ENCODE measurements at regions not wholly inside any gene's neighbourhood (a gene's known extent, or its start where the extent isn't known, plus 50 kb on each side); places are given as distances from the start of the nearest gene placed in this dataset.
"Not testable (repeated sequence)": the region's sequence is repeated elsewhere in the genome, so short reads cannot be mapped to it uniquely, and the experiment has no call there.

GRCh38 chr6:50381099-50381415 lies 331.3 kb upstream of the DEFB112 start:
- Histone ChIP-seq H3K4me3 (ENCODE audit: low read depth, low read length) (no peak overlapping the region), H4K8ac (ENCODE audit: low read depth, low read length) (no peak overlapping the region), H3K9me3 (ENCODE audit: insufficient read depth, low read depth, low read length) (no peaks in the 10 kb centered on the region), H2BK12ac (ENCODE audit: low read length) (no peak overlapping the region), H3K4me1 (ENCODE audit: control insufficient read depth in 1 of 2, insufficient read depth in 2 of 2, low read length in 2 of 2) (no peaks in the 10 kb centered on the region), H3K27ac (ENCODE audit: low read depth, low read length) (no peak overlapping the region), H4K91ac (ENCODE audit: low read depth, low read length) (no peak overlapping the region), H2BK120ac (ENCODE audit: insufficient read depth, low read length, poor library complexity) (no peak overlapping the region), H3K14ac (ENCODE audit: low read length) (no peak overlapping the region), H3K23ac (ENCODE audit: low read length) (no peak overlapping the region), H3K4me2 (ENCODE audit: low read length) (no peak overlapping the region), H3K27me3 (ENCODE audit: insufficient read depth, low read length) (no peaks in the 10 kb centered on the region), H2AK5ac (ENCODE audit: low read length) (no peak overlapping the region), H4K12ac (ENCODE audit: low read depth, low read length) (no peak overlapping the region), H2BK5ac (ENCODE audit: low read depth, low read length, poor library complexity) (no peak overlapping the region), H3K18ac (ENCODE audit: low read length) (no peak overlapping the region), H3K79me2 (ENCODE audit: control insufficient read depth, insufficient read depth, low read length, poor library complexity) (no peaks in the 10 kb centered on the region), H3K4ac (ENCODE audit: low read depth, low read length) (no peak overlapping the region), H2AFZ (ENCODE audit: insufficient read depth, low read length, poor library complexity) (no peak overlapping the region), H3K36me3 (ENCODE audit: control insufficient read depth in 1 of 2, insufficient read depth in 2 of 2, low read length in 2 of 2) (no peaks in the 10 kb centered on the region), H3K79me1 (ENCODE audit: low read length) (no peaks in the 10 kb centered on the region), H3K9ac (ENCODE audit: low read length) (no peak overlapping the region)
- no CpG with 5 or more reads among the region's 2 CpGs for WGBS (ENCODE audit: extremely low coverage, insufficient coverage, insufficient read length)
- no peak for DNase-seq

DNA sequence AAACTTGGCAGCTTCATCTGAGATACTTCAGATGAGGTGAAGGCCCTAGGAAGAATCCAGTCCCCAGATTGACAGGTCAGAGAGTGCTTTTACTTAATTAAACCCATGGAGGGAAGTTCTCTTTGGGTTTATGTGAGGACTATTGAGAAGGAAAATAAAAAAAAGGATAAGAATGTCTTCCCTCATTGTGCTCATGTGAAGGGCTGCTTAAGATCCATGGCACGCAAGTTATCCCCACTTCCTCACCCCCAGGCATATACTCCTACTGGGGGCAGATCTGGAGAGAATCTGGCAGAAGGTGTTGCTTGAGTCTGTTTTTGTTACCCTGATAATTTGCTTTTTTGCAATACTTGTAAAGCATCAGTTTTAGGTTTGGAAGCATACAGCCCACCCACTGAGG lies 322.9 kb upstream of the TFAP2D start:
- Histone ChIP-seq H3K9ac (ENCODE audit: low read length) (no peak overlapping the region), H3K79me1 (ENCODE audit: low read length) (no peaks in the 10 kb centered on the region), H3K18ac (ENCODE audit: low read length) (no peak overlapping the region)

DNA sequence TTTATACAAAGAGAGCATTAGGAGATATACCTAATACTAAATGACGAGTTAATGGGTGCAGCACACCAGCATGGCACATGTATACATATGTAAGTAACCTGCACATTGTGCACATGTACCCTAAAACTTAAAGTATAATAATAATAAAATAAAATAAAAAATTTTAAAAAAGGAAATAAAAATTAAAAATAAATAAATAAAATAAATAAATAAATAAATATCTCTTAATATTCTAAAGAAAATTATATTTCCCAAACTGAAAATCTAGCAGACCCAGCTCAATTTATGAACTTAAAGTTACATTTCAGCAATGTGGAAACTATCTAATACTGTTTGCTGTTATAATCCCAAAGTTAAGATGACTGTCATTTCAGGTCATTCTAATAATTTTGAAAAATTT lies 319.2 kb upstream of the TFAP2D start:
- no CpG with 5 or more reads among the region's 1 CpG for WGBS (ENCODE audit: extremely low coverage, insufficient coverage, insufficient read length)
- H2BK5ac ChIP-seq (ENCODE audit: low read depth, low read length, poor library complexity); H2BK120ac ChIP-seq (ENCODE audit: insufficient read depth, low read length, poor library complexity); H3K27ac ChIP-seq (ENCODE audit: low read depth, low read length); H2AK5ac ChIP-seq (ENCODE audit: low read length); H3K4me2 ChIP-seq (ENCODE audit: low read length); H3K23ac ChIP-seq (ENCODE audit: low read length); H2AFZ ChIP-seq (ENCODE audit: insufficient read depth, low read length, poor library complexity); H3K4ac ChIP-seq (ENCODE audit: low read depth, low read length); H4K91ac ChIP-seq (ENCODE audit: low read depth, low read length); H3K9me3 ChIP-seq (ENCODE audit: insufficient read depth, low read depth, low read length); H3K27me3 ChIP-seq (ENCODE audit: insufficient read depth, low read length); H3K14ac ChIP-seq (ENCODE audit: low read length); H4K8ac ChIP-seq (ENCODE audit: low read depth, low read length); H3K4me3 ChIP-seq (ENCODE audit: low read depth, low read length); H3K18ac ChIP-seq (ENCODE audit: low read length); H3K4me1 ChIP-seq (ENCODE audit: control insufficient read depth in 1 of 2, insufficient read depth in 2 of 2, low read length in 2 of 2); H3K9ac ChIP-seq (ENCODE audit: low read length); H3K79me1 ChIP-seq (ENCODE audit: low read length); H4K12ac ChIP-seq (ENCODE audit: low read depth, low read length); H2BK12ac ChIP-seq (ENCODE audit: low read length); DNase-seq; H3K79me2 ChIP-seq (ENCODE audit: control insufficient read depth, insufficient read depth, low read length, poor library complexity); H3K36me3 ChIP-seq (ENCODE audit: control insufficient read depth in 1 of 2, insufficient read depth in 2 of 2, low read length in 2 of 2): not testable (repeated sequence)

More for the DNA sequence above, 322.9 kb upstream of the TFAP2D start:
- no peak overlapping the region for H2BK5ac ChIP-seq (ENCODE audit: low read depth, low read length, poor library complexity)
- no peak overlapping the region for H4K12ac ChIP-seq (ENCODE audit: low read depth, low read length)
- H2BK12ac ChIP-seq (ENCODE audit: low read length) = no peak overlapping the region
- H3K27me3 ChIP-seq (ENCODE audit: insufficient read depth, low read length) = no peaks in the 10 kb centered on the region
- H3K4me2 ChIP-seq (ENCODE audit: low read length) = no peak overlapping the region
- no peak overlapping the region for H3K4me3 ChIP-seq (ENCODE audit: low read depth, low read length)
- DNase-seq = no peak
- no peak overlapping the region for H3K4ac ChIP-seq (ENCODE audit: low read depth, low read length)
- no peak overlapping the region for H2AK5ac ChIP-seq (ENCODE audit: low read length)
- H3K23ac ChIP-seq (ENCODE audit: low read length) = no peak overlapping the region
- no peaks in the 10 kb centered on the region for H3K9me3 ChIP-seq (ENCODE audit: insufficient read depth, low read depth, low read length)
- no peaks in the 10 kb centered on the region for H3K36me3 ChIP-seq (ENCODE audit: control insufficient read depth in 1 of 2, insufficient read depth in 2 of 2, low read length in 2 of 2)
- no peaks in the 10 kb centered on the region for H3K4me1 ChIP-seq (ENCODE audit: control insufficient read depth in 1 of 2, insufficient read depth in 2 of 2, low read length in 2 of 2)
- no CpG with 5 or more reads among the region's 1 CpG for WGBS (ENCODE audit: extremely low coverage, insufficient coverage, insufficient read length)
- no peak overlapping the region for H4K91ac ChIP-seq (ENCODE audit: low read depth, low read length)
- no peak overlapping the region for H2BK120ac ChIP-seq (ENCODE audit: insufficient read depth, low read length, poor library complexity)
- H3K79me2 ChIP-seq (ENCODE audit: control insufficient read depth, insufficient read depth, low read length, poor library complexity) = no peaks in the 10 kb centered on the region
- no peak overlapping the region for H2AFZ ChIP-seq (ENCODE audit: insufficient read depth, low read length, poor library complexity)
- H3K14ac ChIP-seq (ENCODE audit: low read length) = no peak overlapping the region
- no peak overlapping the region for H4K8ac ChIP-seq (ENCODE audit: low read depth, low read length)
- no peak overlapping the region for H3K27ac ChIP-seq (ENCODE audit: low read depth, low read length)

DNA sequence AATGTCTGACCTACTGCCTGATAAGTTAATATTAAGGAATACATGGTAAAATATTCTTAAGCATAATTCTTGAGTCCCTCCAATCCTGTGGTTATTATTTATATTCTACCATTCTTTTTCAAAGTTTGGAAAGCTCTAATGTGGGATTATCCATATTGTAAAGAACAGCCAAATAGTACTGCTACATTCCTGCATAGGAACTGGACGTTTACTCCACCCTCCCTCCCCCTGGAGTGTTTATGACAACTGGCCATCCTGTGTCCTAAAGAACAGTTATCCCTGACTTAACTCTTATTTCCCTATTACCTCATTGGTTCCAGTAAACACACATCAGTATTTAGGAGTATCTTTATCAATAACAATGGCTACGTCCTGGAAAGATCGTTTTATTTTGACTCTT lies 308.7 kb upstream of the TFAP2D start:
- Histone ChIP-seq H2BK12ac (ENCODE audit: low read length) (no peak overlapping the region), H3K27me3 (ENCODE audit: insufficient read depth, low read length) (no peaks in the 10 kb centered on the region), H3K27ac (ENCODE audit: low read depth, low read length) (no peak overlapping the region), H2AFZ (ENCODE audit: insufficient read depth, low read length, poor library complexity) (no peak overlapping the region), H3K79me1 (ENCODE audit: low read length) (no peaks in the 10 kb centered on the region), H3K4me1 (ENCODE audit: control insufficient read depth in 1 of 2, insufficient read depth in 2 of 2, low read length in 2 of 2) (no peaks in the 10 kb centered on the region), H3K9me3 (ENCODE audit: insufficient read depth, low read depth, low read length) (no peaks in the 10 kb centered on the region), H3K4ac (ENCODE audit: low read depth, low read length) (no peak overlapping the region), H2BK120ac (ENCODE audit: insufficient read depth, low read length, poor library complexity) (no peak overlapping the region), H4K91ac (ENCODE audit: low read depth, low read length) (no peak overlapping the region), H3K14ac (ENCODE audit: low read length) (no peak overlapping the region), H3K18ac (ENCODE audit: low read length) (no peak overlapping the region), H4K12ac (ENCODE audit: low read depth, low read length) (no peak overlapping the region), H3K4me3 (ENCODE audit: low read depth, low read length) (no peak overlapping the region), H3K23ac (ENCODE audit: low read length) (no peak overlapping the region), H2BK5ac (ENCODE audit: low read depth, low read length, poor library complexity) (no peak overlapping the region), H3K36me3 (ENCODE audit: control insufficient read depth in 1 of 2, insufficient read depth in 2 of 2, low read length in 2 of 2) (no peaks in the 10 kb centered on the region), H3K79me2 (ENCODE audit: control insufficient read depth, insufficient read depth, low read length, poor library complexity) (no peaks in the 10 kb centered on the region), H3K4me2 (ENCODE audit: low read length) (no peak overlapping the region), H3K9ac (ENCODE audit: low read length) (no peak overlapping the region), H4K8ac (ENCODE audit: low read depth, low read length) (no peak overlapping the region), H2AK5ac (ENCODE audit: low read length) (no peak overlapping the region)
- no CpG with 5 or more reads among the region's 3 CpGs for whole genome bisulfite sequencing (ENCODE audit: extremely low coverage, insufficient coverage, insufficient read length)
- DNase-seq = no peak

DNA sequence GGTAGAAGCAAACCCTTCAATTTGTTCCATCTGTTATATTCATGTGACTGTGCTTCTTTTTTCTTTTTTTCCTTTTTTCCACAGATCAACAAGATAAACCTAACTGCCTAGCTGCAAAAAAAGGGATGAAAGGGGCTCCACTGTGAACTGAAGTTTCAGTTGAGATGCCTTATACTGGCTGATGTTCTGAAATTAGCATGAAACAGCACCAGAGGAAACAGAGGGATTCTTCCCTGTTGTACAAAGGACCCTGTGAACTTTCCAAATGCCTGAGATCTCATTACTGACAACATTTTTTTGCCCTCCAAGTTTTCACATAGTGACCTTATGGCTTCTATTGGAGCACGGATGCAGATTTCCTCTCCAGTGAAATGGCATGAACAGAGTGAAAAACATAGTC lies 302.7 kb upstream of the TFAP2D start:
- Histone ChIP-seq H3K4me3 (ENCODE audit: low read depth, low read length) (no peak overlapping the region), H3K14ac (ENCODE audit: low read length) (no peak overlapping the region), H2BK120ac (ENCODE audit: insufficient read depth, low read length, poor library complexity) (no peak overlapping the region), H2AK5ac (ENCODE audit: low read length) (no peak overlapping the region), H3K9me3 (ENCODE audit: insufficient read depth, low read depth, low read length) (no peaks in the 10 kb centered on the region), H3K27me3 (ENCODE audit: insufficient read depth, low read length) (no peaks in the 10 kb centered on the region), H3K23ac (ENCODE audit: low read length) (no peak overlapping the region), H3K4ac (ENCODE audit: low read depth, low read length) (no peak overlapping the region), H3K27ac (ENCODE audit: low read depth, low read length) (no peak overlapping the region), H3K4me1 (ENCODE audit: control insufficient read depth in 1 of 2, insufficient read depth in 2 of 2, low read length in 2 of 2) (no peaks in the 10 kb centered on the region), H3K4me2 (ENCODE audit: low read length) (no peak overlapping the region), H3K79me2 (ENCODE audit: control insufficient read depth, insufficient read depth, low read length, poor library complexity) (no peaks in the 10 kb centered on the region), H3K36me3 (ENCODE audit: control insufficient read depth in 1 of 2, insufficient read depth in 2 of 2, low read length in 2 of 2) (no peaks in the 10 kb centered on the region), H2BK5ac (ENCODE audit: low read depth, low read length, poor library complexity) (no peak overlapping the region), H2BK12ac (ENCODE audit: low read length) (no peak overlapping the region), H3K79me1 (ENCODE audit: low read length) (no peaks in the 10 kb centered on the region), H3K9ac (ENCODE audit: low read length) (no peak overlapping the region), H2AFZ (ENCODE audit: insufficient read depth, low read length, poor library complexity) (no peak overlapping the region), H3K18ac (ENCODE audit: low read length) (no peak overlapping the region), H4K8ac (ENCODE audit: low read depth, low read length) (no peak overlapping the region), H4K91ac (ENCODE audit: low read depth, low read length) (no peak overlapping the region), H4K12ac (ENCODE audit: low read depth, low read length) (no peak overlapping the region)
- no peak for DNase-seq
- WGBS (ENCODE audit: extremely low coverage, insufficient coverage, insufficient read length) = no CpG with 5 or more reads among the region's 1 CpG
